SK-N-MC (cell line): ENCODE measurements at regions not wholly inside any gene's neighbourhood (a gene's known extent, or its start where the extent isn't known, plus 50 kb on each side); places are given as distances from the start of the nearest gene placed in this dataset.

ENCODE experiments used
- EZH2 ChIP-seq: fragments of 200-600 bp; sonication (generic); IDR thresholded peaks from one replicate; pipeline ENCODE4 v1.6.1; 2017; ENCODE audit warnings: antibody characterized with exemption
- POLR2AphosphoS5 ChIP-seq: IDR thresholded peaks from 2 replicates; pipeline ENCODE4 v1.6.1; 2012; ENCODE audit warnings: mild to moderate bottlenecking, low read depth, low read length, borderline replicate concordance

DNA sequence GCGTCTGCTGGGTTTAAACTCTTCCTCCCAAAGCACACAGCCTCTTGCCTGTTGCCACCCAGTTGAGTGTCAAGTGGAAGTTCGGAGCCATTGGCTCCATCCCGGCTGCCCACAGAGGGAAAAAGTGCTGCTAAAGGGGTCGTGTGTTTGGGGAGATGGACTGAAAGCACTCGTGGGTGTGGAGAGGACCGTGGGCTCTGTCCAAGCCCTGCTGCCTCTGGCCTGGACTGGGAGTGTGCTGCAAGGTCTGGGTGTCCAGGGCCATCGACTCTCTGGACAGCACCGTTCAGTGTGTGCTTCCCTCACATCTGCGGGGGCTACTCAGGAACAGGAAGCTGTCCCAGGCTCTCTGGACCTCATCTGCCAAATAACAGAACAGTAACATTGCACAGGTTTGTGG is 269.3 kb downstream of the DLL1 start:
- TF ChIP-seq EZH2 = no peak
- TF ChIP-seq POLR2AphosphoS5 = no peak
